Erythroblast (primary cell): ENCODE measurements at regions not wholly inside any gene's neighbourhood (a gene's known extent, or its start where the extent isn't known, plus 50 kb on each side); places are given as distances from the start of the nearest gene placed in this dataset.

Experiments used
- GATA1 ChIP-seq: IDR thresholded peaks from 2 replicates; pipeline ENCODE4 v1.6.1; 2011; ENCODE audit warnings: low read depth, mild to moderate bottlenecking, control low read depth, low read length, moderate library complexity
- POLR2A ChIP-seq: IDR thresholded peaks from 2 replicates; pipeline ENCODE4 v1.6.1; 2011; ENCODE audit warnings: mild to moderate bottlenecking, low read length

DNA sequence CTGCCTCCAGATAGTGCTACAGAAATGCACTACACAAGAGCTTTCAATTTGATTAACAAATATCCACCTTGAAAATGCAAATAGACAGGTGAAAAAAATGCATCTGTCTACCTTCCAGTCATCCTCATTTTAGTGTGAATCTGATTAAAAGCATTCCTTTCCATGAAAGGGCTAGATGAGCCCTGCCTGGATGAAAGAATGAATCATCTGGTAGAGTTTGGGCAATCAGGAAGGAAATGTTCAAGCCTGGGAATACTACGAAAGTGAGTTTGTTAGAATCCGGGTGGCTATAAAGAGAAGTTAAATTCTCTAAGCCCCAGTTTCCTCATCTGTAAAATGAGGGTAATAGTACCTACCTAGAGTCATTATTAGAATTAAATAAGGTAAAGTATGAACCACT, 142.6 kb downstream of the FAM114A2 start:
- TF ChIP-seq POLR2A = no peak
- TF ChIP-seq GATA1 = no peak
